BLaER1 treated with 17β-estradiol and CSF1 and Interleukin-3, amounts not matched to agents 10 nM and 100 nM (cell line): ENCODE measurements at regions not wholly inside any gene's neighbourhood (a gene's known extent, or its start where the extent isn't known, plus 50 kb on each side); places are given as distances from the start of the nearest gene placed in this dataset.

Source experiments
- H3K27ac ChIP-seq, 11 experiments: shearing (Covaris generic); formaldehyde crosslinking; 2 replicates each; pipeline ENCODE4 v1.8.1; 2022
- H3K27me3 ChIP-seq, 11 experiments: shearing (Covaris generic); formaldehyde crosslinking; 2 replicates each; pipeline ENCODE4 v1.8.1; 2022
- H3K36me3 ChIP-seq, 11 experiments: shearing (Covaris generic); formaldehyde crosslinking; 2 replicates each; pipeline ENCODE4 v1.8.1; 2022
- H3K4me1 ChIP-seq, 10 experiments: shearing (Covaris generic); formaldehyde crosslinking; 2 replicates each; pipeline ENCODE4 v1.8.1; 2022
- H3K4me2 ChIP-seq, 11 experiments: shearing (Covaris generic); formaldehyde crosslinking; 2 replicates each; pipeline ENCODE4 v1.8.1; 2022
- H3K4me3 ChIP-seq, 10 experiments: shearing (Covaris generic); formaldehyde crosslinking; 2 replicates each; pipeline ENCODE4 v1.8.1; 2022
- H3K9ac ChIP-seq, 11 experiments: shearing (Covaris generic); formaldehyde crosslinking; 2 replicates each; pipeline ENCODE4 v1.8.1; 2022
- H3K9me3 ChIP-seq, 11 experiments: shearing (Covaris generic); formaldehyde crosslinking; replicated peaks in 1 of 11; 2 replicates each; pipeline ENCODE4 v1.8.1; 2022
- H4K20me1 ChIP-seq, 11 experiments: shearing (Covaris generic); formaldehyde crosslinking; 2 replicates each; pipeline ENCODE4 v1.8.1; 2022
- Cebpa-rat ChIP-seq, 11 experiments: shearing (Covaris generic); IDR thresholded peaks; 2 replicates each; pipeline ENCODE4 v1.8.1; 2022

DNA sequence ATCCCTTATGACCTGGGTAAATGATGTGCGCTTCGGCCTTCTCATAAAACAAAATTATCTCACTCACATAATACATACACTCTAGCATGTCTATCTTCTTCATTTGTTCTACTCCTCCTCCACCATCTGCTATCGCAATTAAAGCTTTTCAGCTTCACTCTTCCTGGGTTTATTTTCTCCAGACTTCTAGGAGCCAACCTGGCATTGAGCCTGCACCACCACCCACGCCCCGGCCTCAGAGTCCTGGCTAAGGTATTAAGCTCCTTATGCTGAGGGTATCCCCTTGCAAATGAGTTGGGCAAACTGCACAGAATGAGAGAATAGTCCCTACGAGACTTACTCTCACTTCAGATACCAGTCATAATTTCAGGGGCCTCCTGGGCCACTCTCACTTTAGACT lies 236.1 kb upstream of the CDH12 start:
- no peak overlapping the region for H3K4me2 ChIP-seq

DNA sequence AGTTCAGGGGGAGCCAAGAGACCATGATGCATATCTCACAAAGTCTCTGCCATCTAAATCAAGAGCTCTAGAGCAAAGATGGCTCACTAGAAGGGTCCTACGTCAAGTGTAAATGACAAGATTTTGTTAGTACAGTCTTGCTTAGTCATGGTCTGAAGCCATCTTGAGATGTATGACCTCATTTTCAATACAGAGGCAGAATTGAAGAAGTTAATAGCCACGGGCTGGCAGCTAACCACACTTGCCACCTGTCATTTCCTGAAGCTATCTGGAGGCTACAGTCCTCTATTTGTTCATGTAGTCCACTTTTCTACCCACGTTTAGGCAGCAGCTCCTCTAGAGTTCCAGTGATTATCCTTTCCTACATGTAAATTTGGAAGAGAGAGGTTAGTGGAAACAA lies 231.7 kb upstream of the CDH12 start:
- Histone ChIP-seq H4K20me1 (no peaks in the 10 kb centered on the region), H3K9ac (no peak overlapping the region), H3K4me3 (no peak overlapping the region), H3K27ac (peak overlapping the region in 6 of 11 experiments; percentile 0 to 68 (median 54); a peak in 10 of 22 replicates), H3K27me3 (no peaks in the 10 kb centered on the region), H3K36me3 (no peaks in the 10 kb centered on the region), H3K4me1 (peaks cover 0 to 9% (median 7%) of the 10 kb centered on the region in 10 experiments; a peak in 8 of 20 replicates), H3K9me3 (no peaks in the 10 kb centered on the region), H3K4me2 (peak overlapping the region in 9 of 11 experiments; percentile 1 to 39 (median 23); a peak in 10 of 22 replicates)
- no peak for TF ChIP-seq Cebpa-rat (IDR thresholded peaks at IDR 0.05)

More for the DNA sequence above, 236.1 kb upstream of the CDH12 start:
- Histone ChIP-seq H4K20me1 (no peaks in the 10 kb centered on the region), H3K4me1 (peaks cover 0 to 9% (median 7%) of the 10 kb centered on the region in 10 experiments; a peak in 8 of 20 replicates), H3K27me3 (no peaks in the 10 kb centered on the region), H3K9ac (no peak overlapping the region), H3K9me3 (no peaks in the 10 kb centered on the region), H3K27ac (no peak overlapping the region), H3K36me3 (no peaks in the 10 kb centered on the region), H3K4me3 (no peak overlapping the region)
- no peak for TF ChIP-seq Cebpa-rat (IDR thresholded peaks at IDR 0.05)

DNA sequence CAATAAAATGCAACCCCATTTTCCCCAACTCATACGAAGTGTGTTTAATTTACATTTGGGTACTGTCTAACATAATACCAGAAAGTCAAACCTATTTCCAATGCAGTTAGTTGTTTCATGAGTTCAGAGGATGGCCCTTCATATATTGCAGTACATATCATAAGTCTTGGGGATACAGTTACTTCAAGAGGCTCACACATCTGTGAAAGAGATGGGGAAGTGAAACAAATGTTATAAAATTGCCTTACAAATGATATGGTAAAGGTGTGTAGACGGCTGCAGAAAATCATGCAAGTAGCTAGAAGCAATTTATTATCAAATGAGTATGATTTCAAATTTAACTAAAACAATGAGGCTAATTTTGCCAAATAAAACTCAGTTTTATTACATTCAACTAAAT lies 219.0 kb upstream of the CDH12 start:
- Histone ChIP-seq H4K20me1 (no peaks in the 10 kb centered on the region), H3K4me1 (no peaks in the 10 kb centered on the region), H3K4me2 (no peak overlapping the region), H3K9me3 (no peaks in the 10 kb centered on the region), H3K27me3 (no peaks in the 10 kb centered on the region), H3K36me3 (no peaks in the 10 kb centered on the region), H3K9ac (no peak overlapping the region), H3K4me3 (no peak overlapping the region), H3K27ac (no peak overlapping the region)
- TF ChIP-seq Cebpa-rat (IDR thresholded peaks at IDR 0.05): no peak

DNA sequence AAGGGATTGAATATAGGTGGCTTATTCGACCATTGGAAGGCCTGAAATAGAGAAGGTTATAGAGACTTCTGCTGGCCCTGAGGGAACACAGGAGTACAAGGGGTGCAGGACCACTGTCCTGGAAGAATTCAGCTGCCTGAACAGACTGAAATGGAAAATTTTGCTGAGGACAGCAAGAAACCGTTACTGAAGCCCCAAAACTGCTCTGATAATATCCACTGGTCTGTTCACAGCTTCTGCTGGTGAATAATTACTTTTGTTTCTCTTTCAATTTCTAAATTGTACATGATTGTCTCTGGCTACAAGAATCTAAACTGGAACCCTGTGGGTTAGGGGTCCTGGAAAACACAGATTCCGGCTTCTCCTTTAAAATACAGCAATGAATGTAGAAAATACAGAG lies 218.5 kb upstream of the CDH12 start:
- no peak overlapping the region for H3K4me3 ChIP-seq
- no peak for TF ChIP-seq Cebpa-rat (IDR thresholded peaks at IDR 0.05)
- no peak overlapping the region for H3K9ac ChIP-seq
- no peak overlapping the region for H3K4me2 ChIP-seq
- no peaks in the 10 kb centered on the region for H3K4me1 ChIP-seq
- no peaks in the 10 kb centered on the region for H4K20me1 ChIP-seq
- H3K9me3 ChIP-seq: no peaks in the 10 kb centered on the region
- H3K27ac ChIP-seq: no peak overlapping the region
- no peaks in the 10 kb centered on the region for H3K27me3 ChIP-seq
- H3K36me3 ChIP-seq: no peaks in the 10 kb centered on the region

DNA sequence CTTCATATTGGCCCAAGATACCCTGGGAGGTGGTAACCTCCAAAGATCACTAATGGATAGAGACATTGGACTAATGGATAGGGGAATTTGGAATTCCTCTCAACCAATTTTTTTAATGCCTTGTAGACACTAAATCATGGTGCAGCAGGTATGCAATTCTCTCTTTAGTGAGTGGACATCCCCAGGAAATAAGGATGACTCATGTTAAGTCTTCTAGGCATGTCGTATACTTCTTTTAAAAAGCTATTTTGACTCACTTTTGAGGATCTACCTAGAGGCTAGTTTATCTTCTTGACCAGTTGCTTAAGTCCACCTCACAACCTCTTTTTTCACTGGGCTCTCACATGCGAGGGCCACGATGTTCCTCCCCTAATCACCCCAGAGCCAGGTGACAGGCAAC lies 211.6 kb upstream of the CDH12 start:
- Histone ChIP-seq H4K20me1 (no peaks in the 10 kb centered on the region), H3K9ac (no peak overlapping the region), H3K27me3 (no peaks in the 10 kb centered on the region), H3K27ac (no peak overlapping the region), H3K4me2 (no peak overlapping the region), H3K36me3 (no peaks in the 10 kb centered on the region), H3K4me1 (no peaks in the 10 kb centered on the region), H3K9me3 (no peaks in the 10 kb centered on the region), H3K4me3 (no peak overlapping the region)
- TF ChIP-seq Cebpa-rat (IDR thresholded peaks at IDR 0.05): no peak

DNA sequence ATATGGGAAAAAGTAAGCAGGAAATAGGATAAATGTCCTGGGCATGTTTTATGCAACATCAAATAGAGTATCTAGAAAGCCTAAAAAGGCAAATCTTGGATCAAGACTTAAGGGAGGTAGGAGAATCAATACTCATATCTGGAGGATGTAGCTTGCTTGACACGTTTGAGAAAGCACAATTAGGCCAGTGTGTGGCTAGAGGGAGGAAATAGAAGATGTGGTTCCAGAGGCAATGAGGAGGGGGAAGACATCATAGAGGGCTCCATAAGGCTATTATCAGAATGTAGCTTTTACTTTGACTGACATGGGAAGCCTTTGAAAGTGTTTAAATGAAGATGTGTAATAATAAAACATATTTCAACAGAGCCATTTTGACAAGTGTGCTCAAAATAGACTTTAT lies 200.7 kb upstream of the CDH12 start:
- Histone ChIP-seq H3K4me3 (no peak overlapping the region), H3K9ac (no peak overlapping the region), H4K20me1 (no peaks in the 10 kb centered on the region), H3K4me2 (no peak overlapping the region), H3K27ac (no peak overlapping the region), H3K4me1 (no peaks in the 10 kb centered on the region), H3K36me3 (no peaks in the 10 kb centered on the region), H3K9me3 (no peaks in the 10 kb centered on the region), H3K27me3 (no peaks in the 10 kb centered on the region)
- no peak for TF ChIP-seq Cebpa-rat (IDR thresholded peaks at IDR 0.05)

DNA sequence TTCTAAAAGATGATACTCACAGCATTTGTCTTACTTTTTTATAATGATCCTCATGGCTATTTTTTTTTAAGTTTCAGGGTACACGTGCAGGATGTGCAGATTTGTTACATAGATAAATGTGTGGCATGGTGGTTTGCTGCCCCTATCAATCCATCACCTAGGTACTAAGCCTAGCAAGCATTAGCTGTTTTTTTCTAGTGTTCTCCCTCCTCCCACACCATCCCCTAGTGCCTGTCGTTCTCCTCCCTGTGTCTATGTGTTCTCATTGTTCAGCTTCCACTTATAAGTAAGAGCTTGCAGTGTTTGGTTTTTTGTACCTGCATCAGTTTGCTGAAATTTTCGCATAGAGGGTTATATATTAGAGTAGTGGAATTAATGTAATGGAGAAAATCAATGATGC lies 189.1 kb upstream of the CDH12 start:
- Histone ChIP-seq H3K27me3 (no peaks in the 10 kb centered on the region), H3K4me3 (no peak overlapping the region), H3K4me1 (no peaks in the 10 kb centered on the region), H3K27ac (no peak overlapping the region), H3K36me3 (no peaks in the 10 kb centered on the region), H3K4me2 (no peak overlapping the region), H3K9ac (no peak overlapping the region), H3K9me3 (no peaks in the 10 kb centered on the region), H4K20me1 (no peaks in the 10 kb centered on the region)
- no peak for TF ChIP-seq Cebpa-rat (IDR thresholded peaks at IDR 0.05)

DNA sequence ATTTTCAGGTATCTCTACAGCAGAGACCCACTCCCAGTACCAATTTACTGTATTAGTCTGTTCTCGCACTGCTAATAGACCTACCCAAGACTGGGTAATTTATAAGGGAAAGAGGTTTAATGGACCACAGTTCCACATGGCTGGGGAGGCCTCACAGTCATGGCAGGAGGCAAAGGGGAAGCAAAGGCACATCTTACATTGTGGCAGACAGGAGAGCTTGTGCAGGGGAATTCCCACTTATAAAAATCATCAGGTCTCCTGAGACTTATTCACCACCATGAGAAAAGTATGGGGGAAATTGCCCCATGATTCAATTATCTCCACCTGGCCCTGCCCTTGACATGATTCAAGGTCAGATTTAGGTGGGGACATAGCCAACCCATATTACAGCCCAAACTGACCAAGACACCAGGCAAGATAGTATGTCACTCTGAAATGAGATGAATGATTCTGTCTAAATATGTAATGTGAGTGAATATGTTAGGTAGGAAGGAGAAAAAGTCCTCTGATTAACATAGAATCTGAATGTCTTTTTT lies 182.5 kb upstream of the CDH12 start:
- H3K9me3 ChIP-seq: no peaks in the 10 kb centered on the region
- H3K27ac ChIP-seq: no peak overlapping the region
- H3K4me2 ChIP-seq: no peak overlapping the region
- no peak overlapping the region for H3K9ac ChIP-seq
- no peaks in the 10 kb centered on the region for H3K36me3 ChIP-seq
- no peaks in the 10 kb centered on the region for H3K4me1 ChIP-seq
- no peaks in the 10 kb centered on the region for H3K27me3 ChIP-seq
- H4K20me1 ChIP-seq: no peaks in the 10 kb centered on the region
- TF ChIP-seq Cebpa-rat (IDR thresholded peaks at IDR 0.05): no peak
- H3K4me3 ChIP-seq: no peak overlapping the region

DNA sequence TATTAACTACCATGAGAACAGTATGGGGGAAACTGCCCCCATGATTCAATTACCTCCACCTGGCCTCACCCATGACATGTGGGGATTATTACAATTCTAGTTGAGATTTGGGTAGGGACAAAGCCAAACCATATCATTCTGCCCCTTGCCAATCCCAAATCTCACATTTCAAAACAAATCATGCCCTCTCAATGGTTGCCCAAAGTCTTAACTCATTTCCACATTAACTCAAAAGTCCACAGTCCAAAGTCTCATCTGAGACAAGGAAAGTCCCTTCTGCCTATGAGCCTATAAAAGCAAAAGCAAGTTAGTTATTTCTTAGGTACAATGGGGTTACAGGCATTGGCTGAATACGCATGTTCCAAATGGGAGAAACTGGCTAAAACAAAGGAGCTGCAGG lies 180.7 kb upstream of the CDH12 start:
- H3K4me2 ChIP-seq: no peak overlapping the region
- H3K4me1 ChIP-seq: no peaks in the 10 kb centered on the region
- no peak overlapping the region for H3K27ac ChIP-seq
- no peak overlapping the region for H3K4me3 ChIP-seq
- H3K27me3 ChIP-seq: no peaks in the 10 kb centered on the region
- H3K36me3 ChIP-seq: no peaks in the 10 kb centered on the region
- no peaks in the 10 kb centered on the region for H4K20me1 ChIP-seq
- no peaks in the 10 kb centered on the region for H3K9me3 ChIP-seq
- H3K9ac ChIP-seq: no peak overlapping the region
- TF ChIP-seq Cebpa-rat (IDR thresholded peaks at IDR 0.05): no peak

DNA sequence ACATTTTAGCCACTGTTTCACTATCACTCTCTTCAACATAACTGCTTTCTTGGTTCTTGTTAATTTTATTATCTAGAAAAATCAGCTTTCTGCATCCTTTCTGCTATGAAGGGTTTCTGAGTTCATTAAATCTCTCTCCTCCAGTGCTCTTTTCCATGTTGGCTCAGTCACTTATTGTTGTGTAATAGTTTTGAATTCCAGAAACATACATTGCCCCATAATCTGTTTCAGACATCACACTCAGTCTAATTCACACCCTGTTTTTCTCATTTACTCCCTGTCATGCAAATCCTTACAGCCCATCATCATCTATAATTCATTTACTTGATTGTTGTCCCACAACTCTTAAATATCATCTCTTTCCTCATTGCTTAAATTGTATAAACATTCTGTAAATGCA lies 176.1 kb upstream of the CDH12 start:
- H3K36me3 ChIP-seq: no peaks in the 10 kb centered on the region
- no peak for TF ChIP-seq Cebpa-rat (IDR thresholded peaks at IDR 0.05)
- no peaks in the 10 kb centered on the region for H3K9me3 ChIP-seq
- no peak overlapping the region for H3K27ac ChIP-seq
- no peaks in the 10 kb centered on the region for H4K20me1 ChIP-seq
- H3K27me3 ChIP-seq: no peaks in the 10 kb centered on the region
- no peak overlapping the region for H3K4me2 ChIP-seq
- H3K4me3 ChIP-seq: no peak overlapping the region
- H3K9ac ChIP-seq: no peak overlapping the region
- no peaks in the 10 kb centered on the region for H3K4me1 ChIP-seq
